Esophagus muscularis mucosa (tissue), 4 donors: ENCODE measurements at regions not wholly inside any gene's neighbourhood (a gene's known extent, or its start where the extent isn't known, plus 50 kb on each side); places are given as distances from the start of the nearest gene placed in this dataset.

Source experiments
- DNase-seq: peaks from one replicate; pipeline ENCODE4 v3.0.0-alpha.2; 2017; ENCODE audit errors: extremely low spot score
- H3K27ac ChIP-seq, 4 donors: fragments of 200-600 bp; sonication (generic); replicated peaks in 1 of 4; 1 replicate in 3 of 4; 2 replicates in 1 of 4; pipeline ENCODE4 v1.5.1; 2016 to 2019; ENCODE audit warnings: mild to moderate bottlenecking in 1 of 4
- H3K27me3 ChIP-seq, 4 donors: fragments of 200-600 bp; sonication (generic); one replicate each; pipeline versions ENCODE4 v1.5.1 to v1.6.0; 2016 to 2019
- H3K36me3 ChIP-seq, 4 donors: fragments of 200-600 bp; sonication (generic); one replicate each; pipeline ENCODE4 v1.5.1; 2016 to 2019
- H3K4me1 ChIP-seq, 4 donors: fragments of 200-600 bp; sonication (generic); one replicate each; pipeline ENCODE4 v1.5.1; 2016 to 2019
- H3K4me3 ChIP-seq, 4 donors: fragments of 200-600 bp; sonication (generic); 1 replicate in 2 of 4; 2 replicates in 2 of 4; pipeline ENCODE4 v1.5.1; 2016 to 2019; ENCODE audit warnings: mild to moderate bottlenecking in 4 of 4, moderate library complexity in 1 of 4
- H3K9me3 ChIP-seq, 4 donors: fragments of 200-600 bp; sonication (generic); 1 replicate in 3 of 4; 2 replicates in 1 of 4; pipeline ENCODE4 v1.5.1; 2016 to 2019
- EP300 ChIP-seq: sonication (generic); formaldehyde crosslinking; IDR thresholded peaks from one replicate; pipeline ENCODE4 v1.6.1; 2017; ENCODE audit warnings: antibody characterized with exemption
- POLR2A ChIP-seq: fragments of 450-650 bp; IDR thresholded peaks from one replicate; pipeline ENCODE4 v1.6.1; 2017; ENCODE audit warnings: antibody characterized with exemption, moderate library complexity, mild to moderate bottlenecking, low read depth
- POLR2AphosphoS5 ChIP-seq, 2 donors: sonication (generic); formaldehyde crosslinking; IDR thresholded peaks; one replicate each; pipeline ENCODE4 v1.6.1; 2017; ENCODE audit warnings: antibody characterized with exemption in 2 of 2
- WGBS: methylation state at CpG from one replicate; pipeline ENCODE4 v1.1.5; 2018; 5-methylcytosine and 5-hydroxymethylcytosine counted together
- intact Hi-C: fragments of 100-400 bp; cut with DNase I; formaldehyde crosslinking; loops from one replicate; pipeline ENCODE4 v1.15.1; 2023
- TF ChIP-seq, protein P1 (sequence below), 3 experiments: fragments of 200-600 bp in 2 of 3; fragments of 450-650 bp in 1 of 3; sonication (generic) in 2 of 3; IDR thresholded peaks; one replicate each; pipeline ENCODE4 v1.5.1; 2017 to 2019; ENCODE audit warnings: antibody characterized with exemption in 3 of 3, mild to moderate bottlenecking in 2 of 3, moderate library complexity in 1 of 3

DNA sequence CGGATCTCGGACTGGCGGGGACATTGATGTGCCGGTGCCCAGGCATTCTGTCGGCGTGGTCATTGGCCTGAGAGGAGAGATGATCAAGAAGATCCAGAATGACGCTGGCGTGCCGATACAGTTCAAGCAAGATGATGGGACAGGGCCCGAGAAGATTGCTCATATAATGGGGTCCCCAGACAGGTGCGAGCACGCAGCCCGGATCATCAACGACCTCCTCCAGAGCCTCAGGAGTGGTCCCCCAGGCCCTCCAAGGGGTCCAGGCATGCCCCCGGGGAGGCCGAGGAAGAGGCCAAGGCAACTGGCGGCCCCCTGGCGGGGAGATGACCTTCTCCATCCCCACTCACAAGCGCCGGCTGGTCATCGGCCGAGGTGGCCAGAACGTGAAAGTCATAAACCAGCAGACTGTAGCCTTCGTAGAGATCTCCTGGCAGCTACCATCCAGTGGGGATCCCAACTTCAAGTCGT, 106.5 kb upstream of the MTAP start:
- TF ChIP-seq POLR2A: no peak
- no peak for TF ChIP-seq EP300
- TF ChIP-seq, protein P1, sequence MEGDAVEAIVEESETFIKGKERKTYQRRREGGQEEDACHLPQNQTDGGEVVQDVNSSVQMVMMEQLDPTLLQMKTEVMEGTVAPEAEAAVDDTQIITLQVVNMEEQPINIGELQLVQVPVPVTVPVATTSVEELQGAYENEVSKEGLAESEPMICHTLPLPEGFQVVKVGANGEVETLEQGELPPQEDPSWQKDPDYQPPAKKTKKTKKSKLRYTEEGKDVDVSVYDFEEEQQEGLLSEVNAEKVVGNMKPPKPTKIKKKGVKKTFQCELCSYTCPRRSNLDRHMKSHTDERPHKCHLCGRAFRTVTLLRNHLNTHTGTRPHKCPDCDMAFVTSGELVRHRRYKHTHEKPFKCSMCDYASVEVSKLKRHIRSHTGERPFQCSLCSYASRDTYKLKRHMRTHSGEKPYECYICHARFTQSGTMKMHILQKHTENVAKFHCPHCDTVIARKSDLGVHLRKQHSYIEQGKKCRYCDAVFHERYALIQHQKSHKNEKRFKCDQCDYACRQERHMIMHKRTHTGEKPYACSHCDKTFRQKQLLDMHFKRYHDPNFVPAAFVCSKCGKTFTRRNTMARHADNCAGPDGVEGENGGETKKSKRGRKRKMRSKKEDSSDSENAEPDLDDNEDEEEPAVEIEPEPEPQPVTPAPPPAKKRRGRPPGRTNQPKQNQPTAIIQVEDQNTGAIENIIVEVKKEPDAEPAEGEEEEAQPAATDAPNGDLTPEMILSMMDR (IDR thresholded peaks at IDR 0.05): no peak
- no peak for TF ChIP-seq POLR2AphosphoS5 (IDR thresholded peaks at IDR 0.05)

DNA sequence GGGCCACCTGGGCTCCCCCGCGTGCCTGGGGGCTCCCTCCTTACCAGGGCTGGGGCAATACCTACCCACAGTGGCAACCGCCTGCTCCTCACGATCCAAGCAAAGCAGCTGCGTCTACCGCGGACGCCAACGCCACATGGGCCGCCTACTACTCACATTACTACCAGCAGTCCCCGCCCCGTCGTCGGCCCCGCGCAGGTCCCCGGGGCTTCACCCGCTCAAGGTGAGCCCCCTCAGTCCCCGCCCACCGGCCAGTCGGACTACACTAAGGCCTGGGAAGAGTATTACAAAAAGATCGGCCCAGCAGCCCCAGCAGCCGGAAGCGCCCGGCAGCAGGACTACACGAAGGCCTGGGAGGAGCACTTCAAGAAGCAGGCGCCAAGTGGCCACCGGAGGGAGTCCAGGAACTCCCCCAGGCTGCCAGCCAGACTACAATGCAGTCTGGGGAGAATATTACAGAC, 106.0 kb upstream of the MTAP start:
- no peaks in the 10 kb centered on the region for H3K36me3 ChIP-seq

More for the DNA sequence above, 106.5 kb upstream of the MTAP start:
- Histone ChIP-seq H3K4me1 (no peaks in the 10 kb centered on the region), H3K9me3 (peaks cover 0 to 17% (median 0%) of the 10 kb centered on the region in 4 donors), H3K4me3 (no peak overlapping the region), H3K36me3 (no peaks in the 10 kb centered on the region), H3K27me3 (no peaks in the 10 kb centered on the region), H3K27ac (no peak overlapping the region)
- no peak for DNase-seq
- intact Hi-C loops: no loop called here
- 92% methylated on average over 13 of the region's 25 CpGs for WGBS

GRCh38 chr9:21708260-21708711, 94.2 kb upstream of the MTAP start:
- WGBS: 35% methylated on average over 4 of the region's 4 CpGs
- H3K9me3 ChIP-seq: no peaks in the 10 kb centered on the region
- no peak for TF ChIP-seq POLR2A
- TF ChIP-seq, protein P1 (IDR thresholded peaks at IDR 0.05): no peak
- H3K27me3 ChIP-seq: no peaks in the 10 kb centered on the region
- no peak for DNase-seq
- no peaks in the 10 kb centered on the region for H3K4me1 ChIP-seq
- intact Hi-C loops: no loop called here
- no peaks in the 10 kb centered on the region for H3K36me3 ChIP-seq
- no peak overlapping the region for H3K27ac ChIP-seq
- H3K4me3 ChIP-seq: no peak overlapping the region

More for the DNA sequence above, 106.0 kb upstream of the MTAP start:
- intact Hi-C loops: no loop called here
- DNase-seq: no peak
- no peaks in the 10 kb centered on the region for H3K4me1 ChIP-seq
- no peak overlapping the region for H3K4me3 ChIP-seq
- no peak overlapping the region for H3K27ac ChIP-seq
- peaks cover 0 to 17% (median 0%) of the 10 kb centered on the region in 4 donors for H3K9me3 ChIP-seq
- TF ChIP-seq POLR2A (no peak), EP300 (no peak), POLR2AphosphoS5 (IDR thresholded peaks at IDR 0.05) (no peak)
- TF ChIP-seq, protein P1 (IDR thresholded peaks at IDR 0.05): no peak
- 57% methylated on average over 20 of the region's 28 CpGs for WGBS
- no peaks in the 10 kb centered on the region for H3K27me3 ChIP-seq

- no peaks in the 10 kb centered on the region for H3K36me3 ChIP-seq
- H3K9me3 ChIP-seq: no peaks in the 10 kb centered on the region
- intact Hi-C loops: no loop called here
- no peak overlapping the region for H3K4me3 ChIP-seq
- 51% methylated on average over 4 of the region's 4 CpGs for WGBS
- no peaks in the 10 kb centered on the region for H3K4me1 ChIP-seq
- DNase-seq: no peak
- H3K27ac ChIP-seq: no peak overlapping the region
- H3K27me3 ChIP-seq: no peaks in the 10 kb centered on the region
- TF ChIP-seq, protein P1 (IDR thresholded peaks at IDR 0.05): no peak
- TF ChIP-seq POLR2A (no peak), EP300 (no peak), POLR2AphosphoS5 (IDR thresholded peaks at IDR 0.05) (no peak)
Observed at GRCh38 chr9:21708856-21709255, 93.6 kb upstream of the MTAP start.

DNA sequence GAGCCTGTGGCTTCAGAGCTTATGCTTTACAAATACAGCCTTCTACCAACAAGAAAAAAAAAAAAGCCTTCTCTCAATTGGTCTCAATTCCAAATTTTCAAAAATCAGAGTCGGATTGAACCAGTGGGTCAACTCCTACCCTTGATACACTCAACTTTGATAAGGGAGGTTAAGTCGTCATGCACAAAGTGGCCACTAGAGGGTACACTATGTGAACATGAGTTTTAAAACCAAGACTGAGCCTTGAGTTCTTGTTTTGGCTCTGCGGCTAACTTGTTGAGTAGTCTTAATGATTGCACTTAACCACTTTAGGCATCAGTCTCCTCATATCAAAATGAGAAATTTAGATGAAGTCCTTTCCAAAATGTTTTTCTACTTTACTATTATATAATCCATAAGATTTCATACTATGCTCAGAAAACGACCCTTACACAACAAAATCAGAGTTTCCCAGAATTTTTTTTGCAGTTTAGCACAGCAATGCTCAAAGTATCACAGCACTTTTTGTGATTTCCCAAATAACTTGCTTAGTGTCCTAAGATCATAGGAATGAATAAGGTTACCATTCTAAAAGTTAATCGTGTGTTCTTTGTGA, 92.9 kb upstream of the MTAP start:
- Histone ChIP-seq H3K27me3 (no peaks in the 10 kb centered on the region), H3K4me1 (no peaks in the 10 kb centered on the region), H3K36me3 (no peaks in the 10 kb centered on the region), H3K9me3 (no peaks in the 10 kb centered on the region), H3K4me3 (no peak overlapping the region), H3K27ac (no peak overlapping the region)
- WGBS: 50% methylated on average over 5 of the region's 5 CpGs
- intact Hi-C loops: no loop called here
- DNase-seq: no peak
- TF ChIP-seq EP300: no peak
- TF ChIP-seq, protein P1 (IDR thresholded peaks at IDR 0.05): peak; percentile 52 to 80 (median 63)
